ENCODE measurements at regions not wholly inside any gene's neighbourhood (a gene's known extent, or its start where the extent isn't known, plus 50 kb on each side); places are given as distances from the start of the nearest gene placed in this dataset.

DNA sequence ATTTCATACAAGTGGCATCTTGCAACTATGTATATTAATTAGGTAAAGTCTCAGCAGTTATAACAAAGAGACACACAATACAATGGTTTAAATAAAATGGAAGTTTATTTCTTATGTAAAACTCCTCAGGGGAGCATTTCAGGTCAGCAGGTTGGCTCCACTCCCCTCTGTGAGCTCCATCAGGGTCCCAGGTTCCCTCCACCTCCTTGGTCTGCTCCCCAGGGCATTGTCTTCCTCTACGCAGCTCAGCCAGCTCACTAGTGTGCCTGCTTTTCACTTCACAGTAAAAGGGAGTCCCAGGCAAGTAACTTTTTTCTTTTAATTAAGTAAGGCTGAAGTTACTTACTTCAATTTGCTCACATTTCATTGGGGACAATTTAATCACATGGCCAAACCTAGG, 135.3 kb upstream of the FNDC3A start:
- ChIA-PET POLR2A (no interaction called here), CTCF (ENCODE audit: low intra/inter-chr PET ratio) (no interaction called here)
- Histone ChIP-seq H3K4me2 (ENCODE audit: insufficient read depth, low read length) (no peak overlapping the region), H3K9ac (ENCODE audit: insufficient read depth in 1 of 2, low read depth in 2 of 2, low read length in 2 of 2) (no peak overlapping the region), H3K9me1 (ENCODE audit: control insufficient read depth, insufficient read depth, low read length) (no peaks in the 10 kb centered on the region), H3K27ac (ENCODE audit: extremely low read depth, low read depth, low read length) (no peak overlapping the region), H2AFZ (ENCODE audit: low read depth, low read length) (no peak overlapping the region), H3K79me2 (ENCODE audit: control insufficient read depth, insufficient read depth, low read length) (no peaks in the 10 kb centered on the region), H3K9me3 (replicated peaks; ENCODE audit: control insufficient read depth, insufficient read depth, low read depth, low read length) (no peaks in the 10 kb centered on the region), H4K20me1 (replicated peaks; ENCODE audit: control insufficient read depth, insufficient read depth, low read length) (no peaks in the 10 kb centered on the region), H3K36me3 (ENCODE audit: control insufficient read depth, insufficient read depth, low read length) (no peaks in the 10 kb centered on the region), H3K4me3 (no peak overlapping the region), H3K4me1 (replicated peaks in 1 of 2; ENCODE audit: control insufficient read depth in 2 of 2, insufficient read depth in 2 of 2, low read length in 2 of 2) (no peaks in the 10 kb centered on the region; a peak in 1 of 5 replicates), H3K27me3 (ENCODE audit: control insufficient read depth in 2 of 2, insufficient read depth in 2 of 2, low read length in 2 of 2) (no peaks in the 10 kb centered on the region)
- in situ Hi-C loops (cut with MboI) (no loop called here), intact Hi-C loops (cut with micrococcal nuclease) (no loop called here)
- BruUV-seq (replicated peaks) = no TSS peak
- no peak for ATAC-seq
- TF ChIP-seq, protein P1, sequence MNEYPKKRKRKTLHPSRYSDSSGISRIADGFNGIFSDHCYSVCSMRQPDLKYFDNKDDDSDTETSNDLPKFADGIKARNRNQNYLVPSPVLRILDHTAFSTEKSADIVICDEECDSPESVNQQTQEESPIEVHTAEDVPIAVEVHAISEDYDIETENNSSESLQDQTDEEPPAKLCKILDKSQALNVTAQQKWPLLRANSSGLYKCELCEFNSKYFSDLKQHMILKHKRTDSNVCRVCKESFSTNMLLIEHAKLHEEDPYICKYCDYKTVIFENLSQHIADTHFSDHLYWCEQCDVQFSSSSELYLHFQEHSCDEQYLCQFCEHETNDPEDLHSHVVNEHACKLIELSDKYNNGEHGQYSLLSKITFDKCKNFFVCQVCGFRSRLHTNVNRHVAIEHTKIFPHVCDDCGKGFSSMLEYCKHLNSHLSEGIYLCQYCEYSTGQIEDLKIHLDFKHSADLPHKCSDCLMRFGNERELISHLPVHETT (CRISPR knock-in tag; conservative IDR thresholded peaks at IDR 0.05 in 1 of 2, IDR thresholded peaks at IDR 0.05 in 1 of 2) = no peak
- TF ChIP-seq EZH2 (IDR thresholded peaks at IDR 0.05; ENCODE audit: borderline replicate concordance, low read depth, low read length) (no peak), ZNF76 (CRISPR knock-in tag; IDR thresholded peaks at IDR 0.05; ENCODE audit: borderline replicate concordance) (no peak), ZNF134 (CRISPR knock-in tag; conservative IDR thresholded peaks at IDR 0.05) (no peak), CC2D1A (IDR thresholded peaks at IDR 0.05) (no peak), PHF21A (IDR thresholded peaks at IDR 0.05; ENCODE audit: borderline replicate concordance, low read depth) (no peak), TCF3 (CRISPR knock-in tag; IDR thresholded peaks at IDR 0.05) (no peak), HMG20A (CRISPR knock-in tag; conservative IDR thresholded peaks at IDR 0.05) (no peak), ATF7 (IDR thresholded peaks at IDR 0.05) (no peak)
- TF ChIP-seq, protein P2, sequence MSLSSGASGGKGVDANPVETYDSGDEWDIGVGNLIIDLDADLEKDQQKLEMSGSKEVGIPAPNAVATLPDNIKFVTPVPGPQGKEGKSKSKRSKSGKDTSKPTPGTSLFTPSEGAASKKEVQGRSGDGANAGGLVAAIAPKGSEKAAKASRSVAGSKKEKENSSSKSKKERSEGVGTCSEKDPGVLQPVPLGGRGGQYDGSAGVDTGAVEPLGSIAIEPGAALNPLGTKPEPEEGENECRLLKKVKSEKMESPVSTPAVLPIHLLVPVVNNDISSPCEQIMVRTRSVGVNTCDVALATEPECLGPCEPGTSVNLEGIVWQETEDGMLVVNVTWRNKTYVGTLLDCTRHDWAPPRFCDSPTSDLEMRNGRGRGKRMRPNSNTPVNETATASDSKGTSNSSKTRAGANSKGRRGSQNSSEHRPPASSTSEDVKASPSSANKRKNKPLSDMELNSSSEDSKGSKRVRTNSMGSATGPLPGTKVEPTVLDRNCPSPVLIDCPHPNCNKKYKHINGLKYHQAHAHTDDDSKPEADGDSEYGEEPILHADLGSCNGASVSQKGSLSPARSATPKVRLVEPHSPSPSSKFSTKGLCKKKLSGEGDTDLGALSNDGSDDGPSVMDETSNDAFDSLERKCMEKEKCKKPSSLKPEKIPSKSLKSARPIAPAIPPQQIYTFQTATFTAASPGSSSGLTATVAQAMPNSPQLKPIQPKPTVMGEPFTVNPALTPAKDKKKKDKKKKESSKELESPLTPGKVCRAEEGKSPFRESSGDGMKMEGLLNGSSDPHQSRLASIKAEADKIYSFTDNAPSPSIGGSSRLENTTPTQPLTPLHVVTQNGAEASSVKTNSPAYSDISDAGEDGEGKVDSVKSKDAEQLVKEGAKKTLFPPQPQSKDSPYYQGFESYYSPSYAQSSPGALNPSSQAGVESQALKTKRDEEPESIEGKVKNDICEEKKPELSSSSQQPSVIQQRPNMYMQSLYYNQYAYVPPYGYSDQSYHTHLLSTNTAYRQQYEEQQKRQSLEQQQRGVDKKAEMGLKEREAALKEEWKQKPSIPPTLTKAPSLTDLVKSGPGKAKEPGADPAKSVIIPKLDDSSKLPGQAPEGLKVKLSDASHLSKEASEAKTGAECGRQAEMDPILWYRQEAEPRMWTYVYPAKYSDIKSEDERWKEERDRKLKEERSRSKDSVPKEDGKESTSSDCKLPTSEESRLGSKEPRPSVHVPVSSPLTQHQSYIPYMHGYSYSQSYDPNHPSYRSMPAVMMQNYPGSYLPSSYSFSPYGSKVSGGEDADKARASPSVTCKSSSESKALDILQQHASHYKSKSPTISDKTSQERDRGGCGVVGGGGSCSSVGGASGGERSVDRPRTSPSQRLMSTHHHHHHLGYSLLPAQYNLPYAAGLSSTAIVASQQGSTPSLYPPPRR (CRISPR knock-in tag; IDR thresholded peaks at IDR 0.05; ENCODE audit: borderline replicate concordance) = no peak
- WGBS (ENCODE audit: insufficient coverage, low coverage, missing lambda C conversion rate) = 0% methylated on average over 1 of the region's 1 CpG
- DNase-seq (ENCODE audit: extremely low read depth in 1 of 4, low spot score in 3 of 4) = no peak
- no peak for FAIRE-seq

All from K562 (cell line).